Activated CD8-positive, alpha-beta memory T cell treated with anti-CD3 and anti-CD28 coated beads, Interleukin-2, amount 50 U/mL, for 4 hours (primary cell): ENCODE measurements at regions not wholly inside any gene's neighbourhood (a gene's known extent, or its start where the extent isn't known, plus 50 kb on each side); places are given as distances from the start of the nearest gene placed in this dataset.

Source experiments
- DNase-seq: peaks from one replicate; pipeline ENCODE4 v3.0.0-alpha.2; 2020

DNA sequence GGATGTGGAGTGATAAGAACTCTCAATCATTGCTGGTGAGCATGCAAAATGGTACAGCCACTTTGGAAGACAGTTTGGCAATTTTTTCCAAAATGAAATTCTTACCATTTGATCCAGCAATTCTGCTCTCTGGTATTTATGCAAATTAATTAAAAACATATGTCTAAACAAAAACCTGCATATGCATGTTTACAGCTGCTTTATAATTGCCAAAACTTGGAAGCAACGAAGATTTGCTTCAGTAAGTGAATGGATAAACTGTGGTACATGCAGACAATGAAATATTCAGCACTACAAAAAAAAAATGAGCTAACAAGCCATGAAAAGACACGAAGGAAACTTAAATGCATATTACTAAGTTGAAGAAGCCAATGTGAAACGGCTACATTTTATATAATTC lies 55.5 kb upstream of the SMLR1 start:
- no peak for DNase-seq

DNA sequence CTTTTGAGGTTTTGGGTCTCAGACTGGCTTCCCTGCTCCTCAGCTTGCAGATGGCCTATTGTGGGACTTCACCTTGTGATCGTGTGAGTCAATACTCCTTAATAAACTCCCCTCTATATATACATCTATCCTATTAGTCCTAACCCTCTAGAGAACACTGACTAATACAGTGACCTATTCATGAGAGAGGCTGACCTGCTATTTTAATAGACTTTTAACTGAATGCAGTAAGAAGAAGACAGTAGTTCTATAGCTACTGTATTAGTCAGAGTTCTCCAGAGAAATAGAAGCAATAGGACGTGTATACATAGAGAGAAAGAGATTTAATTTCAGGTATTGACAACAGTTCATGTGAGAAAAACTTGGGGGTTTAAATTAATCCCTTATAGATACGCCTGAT lies 53.3 kb upstream of the SMLR1 start:
- no peak for DNase-seq

DNA sequence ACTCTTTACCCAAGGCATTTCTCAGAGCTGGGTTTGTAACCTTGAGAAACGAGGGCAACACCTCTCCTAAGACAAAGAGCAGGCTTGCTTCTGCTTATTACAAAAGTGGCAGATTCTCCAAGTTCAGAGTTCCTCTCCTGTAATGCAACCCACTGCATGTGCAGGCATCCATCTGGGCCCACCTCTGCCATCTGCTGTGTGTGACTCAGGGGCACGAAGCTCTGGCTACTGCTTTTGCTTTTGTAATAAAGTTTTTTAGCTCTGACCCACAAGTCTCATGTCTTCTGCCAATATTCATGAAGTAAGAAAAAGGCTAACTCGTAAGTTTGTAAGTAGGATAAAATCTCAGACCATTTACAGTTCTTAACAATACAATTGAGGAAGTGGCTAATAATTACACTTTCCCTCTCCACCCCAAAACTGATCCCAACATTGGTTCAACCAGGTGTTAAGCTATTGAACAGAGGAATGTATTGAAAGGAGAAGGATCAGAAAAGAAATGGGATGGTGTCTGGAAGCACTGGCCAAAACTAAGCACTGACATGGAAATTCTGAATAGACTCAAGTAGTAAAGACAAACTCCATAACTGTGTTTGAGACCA lies 51.7 kb upstream of the SMLR1 start:
- no peak for DNase-seq

DNA sequence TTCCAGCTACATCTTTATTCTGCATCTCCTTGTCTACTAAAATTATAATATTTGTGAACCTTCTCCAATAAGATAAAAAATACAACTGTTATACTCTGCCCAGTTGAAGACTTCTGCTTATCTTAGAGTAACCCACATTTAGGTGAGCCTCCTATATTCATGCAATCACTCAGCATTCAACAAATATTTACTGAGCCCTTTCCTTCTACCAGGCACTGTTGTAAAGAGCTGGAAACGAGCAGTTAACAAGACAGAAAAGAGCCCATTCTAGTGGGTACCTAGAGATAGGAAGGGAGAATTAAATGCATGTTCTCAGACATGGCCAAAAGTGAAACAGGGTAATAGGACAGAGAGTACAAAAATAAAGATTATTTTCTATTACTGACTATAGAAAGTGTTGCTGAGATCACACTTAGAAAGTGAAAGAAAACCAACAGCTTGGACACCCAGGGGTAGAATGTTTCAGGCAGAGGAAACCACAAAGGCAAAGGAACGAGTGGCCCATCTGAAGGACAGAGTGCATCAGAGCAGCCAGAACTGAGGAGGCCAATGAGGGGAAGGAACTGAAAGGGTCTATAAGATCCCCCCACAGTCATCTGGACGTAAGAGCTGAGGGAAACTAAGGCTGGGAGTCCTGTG lies 50.8 kb upstream of the SMLR1 start:
- no peak for DNase-seq
